ENCODE measurements at regions not wholly inside any gene's neighbourhood (a gene's known extent, or its start where the extent isn't known, plus 50 kb on each side); places are given as distances from the start of the nearest gene placed in this dataset.

DNA sequence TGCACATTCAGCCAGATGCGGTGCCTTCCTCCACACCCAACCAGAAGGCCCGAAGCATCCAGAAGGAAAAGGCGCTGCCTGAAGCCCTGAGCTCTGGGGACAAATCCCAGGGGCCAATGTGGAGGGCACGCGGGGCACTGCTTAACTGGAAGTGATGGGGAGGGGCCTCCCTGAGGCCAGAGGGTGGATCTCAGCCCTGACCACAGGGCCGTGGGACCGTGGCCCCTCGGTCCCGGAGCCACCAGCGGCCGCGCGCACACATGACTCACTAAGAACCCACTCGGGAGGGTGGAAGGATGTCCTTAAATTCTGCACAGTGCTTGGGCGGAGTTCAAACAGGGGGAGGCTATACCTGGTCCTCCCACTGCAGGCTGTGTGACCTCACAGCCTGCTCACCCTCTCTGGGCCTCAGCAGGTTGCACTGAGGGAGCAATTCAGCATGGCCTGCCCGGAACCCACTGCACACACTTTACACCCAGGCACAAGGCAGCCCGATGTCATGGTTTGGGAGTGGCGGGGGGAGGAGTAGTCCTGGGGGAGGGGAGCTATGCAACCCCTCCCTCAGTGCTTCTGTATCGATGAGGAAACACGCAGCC, 89.5 kb downstream of the RFLNA start:
- Histone ChIP-seq H3K27ac (ENCODE audit: low read depth, low read length) (no peak overlapping the region), H3K4me2 (ENCODE audit: low read depth, low read length, poor library complexity, severe bottlenecking) (no peak overlapping the region), H3F3A (ENCODE audit: insufficient read depth) (no peaks in the 10 kb centered on the region), H2AFZ (ENCODE audit: low read depth, low read length, severe bottlenecking) (no peak overlapping the region), H4K20me1 (ENCODE audit: low read depth, low read length) (no peaks in the 10 kb centered on the region), H3K4me3 (ENCODE audit: insufficient read depth, low read length, poor library complexity, severe bottlenecking) (no peak overlapping the region), H3K9ac (ENCODE audit: low read length) (no peak overlapping the region), H3K79me2 (ENCODE audit: insufficient read depth, low read length) (no peaks in the 10 kb centered on the region), H3K27me3 (ENCODE audit: low read length) (no peaks in the 10 kb centered on the region), H3K9me2 (replicated peaks; ENCODE audit: insufficient read depth, low read length) (no peaks in the 10 kb centered on the region), H3K9me3 (ENCODE audit: insufficient read depth, low read length) (no peaks in the 10 kb centered on the region), H3K36me3 (ENCODE audit: low read length) (no peaks in the 10 kb centered on the region)
- TF ChIP-seq CTCF (IDR thresholded peaks at IDR 0.05; ENCODE audit: insufficient read depth, low read length, poor library complexity, severe bottlenecking) (no peak), EZH2phosphoT487 (conservative IDR thresholded peaks at IDR 0.05; ENCODE audit: low read length) (no peak)

DNA sequence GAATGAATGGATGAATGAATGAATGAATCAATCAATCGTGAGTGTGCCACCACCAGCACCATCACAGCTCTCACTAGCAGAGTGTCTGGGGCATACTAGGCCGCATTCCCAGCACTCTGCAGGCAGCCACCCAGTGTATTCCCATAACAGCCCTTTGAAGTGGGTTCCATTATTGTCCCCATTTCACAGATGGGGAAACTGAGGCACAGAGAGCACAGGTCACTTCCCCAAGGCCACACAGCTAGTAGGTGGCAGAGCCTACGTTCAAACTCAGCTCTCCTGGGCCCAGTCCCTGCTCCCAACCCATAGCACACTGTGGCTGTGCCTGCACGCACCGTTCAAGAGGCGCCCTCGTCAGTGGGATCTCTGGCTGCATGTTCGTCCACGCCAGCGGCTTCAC, 88.1 kb downstream of the RFLNA start:
- TF ChIP-seq CTCF (IDR thresholded peaks at IDR 0.05; ENCODE audit: insufficient read depth, low read length, poor library complexity, severe bottlenecking), result no peak
- TF ChIP-seq EZH2phosphoT487 (conservative IDR thresholded peaks at IDR 0.05; ENCODE audit: low read length), result no peak
- Histone ChIP-seq H4K20me1 (ENCODE audit: low read depth, low read length) (no peaks in the 10 kb centered on the region), H3K9ac (ENCODE audit: low read length) (no peak overlapping the region), H3K4me3 (ENCODE audit: insufficient read depth, low read length, poor library complexity, severe bottlenecking) (no peak overlapping the region), H3K79me2 (ENCODE audit: insufficient read depth, low read length) (no peaks in the 10 kb centered on the region), H3K27me3 (ENCODE audit: low read length) (no peaks in the 10 kb centered on the region), H3K27ac (ENCODE audit: low read depth, low read length) (no peak overlapping the region), H3K9me3 (ENCODE audit: insufficient read depth, low read length) (no peaks in the 10 kb centered on the region), H2AFZ (ENCODE audit: low read depth, low read length, severe bottlenecking) (no peak overlapping the region), H3K9me2 (replicated peaks; ENCODE audit: insufficient read depth, low read length) (no peaks in the 10 kb centered on the region), H3K36me3 (ENCODE audit: low read length) (no peaks in the 10 kb centered on the region), H3K4me2 (ENCODE audit: low read depth, low read length, poor library complexity, severe bottlenecking) (no peak overlapping the region), H3F3A (ENCODE audit: insufficient read depth) (no peaks in the 10 kb centered on the region)

DNA sequence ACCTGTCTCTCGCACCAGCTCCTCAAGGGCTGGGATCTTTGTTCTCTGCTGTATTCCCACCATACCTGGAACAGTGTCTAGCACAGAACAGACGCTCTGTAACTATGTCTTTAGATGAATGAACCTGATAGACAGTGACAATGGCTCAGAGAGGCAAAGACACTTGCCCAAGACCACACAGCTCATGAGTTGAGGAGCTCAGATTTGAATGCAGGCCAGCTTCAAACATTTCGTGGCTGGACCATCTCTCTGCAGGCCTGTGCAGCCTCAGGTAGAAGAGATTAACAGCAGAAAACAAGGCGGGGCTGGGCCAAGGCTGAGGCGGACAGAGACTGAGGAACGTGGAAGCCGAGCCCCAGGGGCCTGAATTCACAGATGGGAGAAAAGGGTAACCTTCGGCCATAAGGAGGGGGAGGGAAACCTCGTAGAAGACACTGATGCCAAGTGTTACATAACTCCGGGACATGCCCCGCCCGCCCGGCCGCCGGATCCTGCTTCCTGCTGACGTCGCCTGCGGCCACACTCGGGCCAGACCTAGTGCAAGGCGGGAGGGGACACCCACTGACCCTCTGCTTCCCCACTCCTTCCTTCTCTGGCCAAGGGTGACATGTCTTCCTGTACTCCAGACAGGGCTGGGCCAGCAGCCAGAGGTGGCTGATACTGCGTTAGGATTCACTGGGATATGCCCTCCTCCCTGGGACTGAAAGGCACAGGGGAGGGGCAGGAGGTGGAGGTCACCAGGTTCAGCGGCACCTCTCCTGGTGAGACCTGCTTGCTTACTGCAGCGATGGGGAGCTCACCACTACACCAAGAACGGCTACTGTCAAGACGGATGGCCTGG, 86.8 kb downstream of the RFLNA start:
- no peak overlapping the region for H3K4me2 ChIP-seq (ENCODE audit: low read depth, low read length, poor library complexity, severe bottlenecking)
- no peaks in the 10 kb centered on the region for H4K20me1 ChIP-seq (ENCODE audit: low read depth, low read length)
- H3K79me2 ChIP-seq (ENCODE audit: insufficient read depth, low read length), result no peaks in the 10 kb centered on the region
- no peak overlapping the region for H3K4me3 ChIP-seq (ENCODE audit: insufficient read depth, low read length, poor library complexity, severe bottlenecking)
- H3F3A ChIP-seq (ENCODE audit: insufficient read depth), result no peaks in the 10 kb centered on the region
- H2AFZ ChIP-seq (ENCODE audit: low read depth, low read length, severe bottlenecking), result no peak overlapping the region
- H3K9ac ChIP-seq (ENCODE audit: low read length), result no peak overlapping the region
- H3K9me3 ChIP-seq (ENCODE audit: insufficient read depth, low read length), result no peaks in the 10 kb centered on the region
- H3K27me3 ChIP-seq (ENCODE audit: low read length), result no peaks in the 10 kb centered on the region
- H3K9me2 ChIP-seq (replicated peaks; ENCODE audit: insufficient read depth, low read length), result no peaks in the 10 kb centered on the region
- no peaks in the 10 kb centered on the region for H3K36me3 ChIP-seq (ENCODE audit: low read length)
- no peak for TF ChIP-seq CTCF (IDR thresholded peaks at IDR 0.05; ENCODE audit: insufficient read depth, low read length, poor library complexity, severe bottlenecking)
- TF ChIP-seq EZH2phosphoT487 (conservative IDR thresholded peaks at IDR 0.05; ENCODE audit: low read length), result no peak
- no peak overlapping the region for H3K27ac ChIP-seq (ENCODE audit: low read depth, low read length)

Measured in SU-DHL-6 (cell line).